ENCODE measurements at regions not wholly inside any gene's neighbourhood (a gene's known extent, or its start where the extent isn't known, plus 50 kb on each side); places are given as distances from the start of the nearest gene placed in this dataset.

- no peak for DNase-seq (ENCODE audit: low read depth in 2 of 3, low spot score in 1 of 3)
Measured at GRCh38 chr6:159444056-159444760, 248.8 kb downstream of the SOD2 start.

GRCh38 chr6:159443417-159443920 lies 249.6 kb downstream of the SOD2 start:
- DNase-seq (ENCODE audit: low read depth in 2 of 3, low spot score in 1 of 3): no peak

GRCh38 chr6:159441704-159441981 lies 251.4 kb downstream of the SOD2 start:
- DNase-seq (ENCODE audit: low read depth in 2 of 3, low spot score in 1 of 3): no peak

- no peak for DNase-seq (ENCODE audit: low read depth in 2 of 3, low spot score in 1 of 3)
Measured at GRCh38 chr6:159440911-159441703, 251.9 kb downstream of the SOD2 start.

GRCh38 chr6:159440349-159440748 lies 252.7 kb downstream of the SOD2 start:
- no peak for DNase-seq (ENCODE audit: low read depth in 2 of 3, low spot score in 1 of 3)

- DNase-seq (ENCODE audit: low read depth in 2 of 3, low spot score in 1 of 3): no peak
Measured at GRCh38 chr6:159439651-159440050, 253.4 kb downstream of the SOD2 start.

GRCh38 chr6:159438106-159438505 lies 254.9 kb downstream of the SOD2 start:
- DNase-seq (ENCODE audit: low read depth in 2 of 3, low spot score in 1 of 3): no peak

- no peak for DNase-seq (ENCODE audit: low read depth in 2 of 3, low spot score in 1 of 3)
Measured at GRCh38 chr6:159436581-159436980, 256.5 kb downstream of the SOD2 start.

- no peak for DNase-seq (ENCODE audit: low read depth in 2 of 3, low spot score in 1 of 3)
Measured at GRCh38 chr6:159435701-159436100, 257.3 kb downstream of the SOD2 start.

- DNase-seq (ENCODE audit: low read depth in 2 of 3, low spot score in 1 of 3): no peak
Measured at GRCh38 chr6:159434410-159434809, 258.6 kb downstream of the SOD2 start.

- no peak for DNase-seq (ENCODE audit: low read depth in 2 of 3, low spot score in 1 of 3)
Measured at GRCh38 chr6:159433550-159433949, 259.5 kb downstream of the SOD2 start.

- no peak for DNase-seq (ENCODE audit: low read depth in 2 of 3, low spot score in 1 of 3)
Measured at GRCh38 chr6:159431750-159432149, 261.3 kb downstream of the SOD2 start.

GRCh38 chr6:159430323-159430722 lies 261.1 kb downstream of the FNDC1 start:
- no peak for DNase-seq (ENCODE audit: low read depth in 2 of 3, low spot score in 1 of 3)

- no peak for DNase-seq (ENCODE audit: low read depth in 2 of 3, low spot score in 1 of 3)
Measured at GRCh38 chr6:159429433-159429832, 260.2 kb downstream of the FNDC1 start.

- DNase-seq (ENCODE audit: low read depth in 2 of 3, low spot score in 1 of 3): no peak
Measured at GRCh38 chr6:159427771-159428170, 258.6 kb downstream of the FNDC1 start.

- no peak for DNase-seq (ENCODE audit: low read depth in 2 of 3, low spot score in 1 of 3)
Measured at GRCh38 chr6:159427335-159427734, 258.1 kb downstream of the FNDC1 start.

GRCh38 chr6:159425421-159425820 lies 256.2 kb downstream of the FNDC1 start:
- DNase-seq (ENCODE audit: low read depth in 2 of 3, low spot score in 1 of 3): no peak

GRCh38 chr6:159422041-159422984 lies 253.1 kb downstream of the FNDC1 start:
- DNase-seq (ENCODE audit: low read depth in 2 of 3, low spot score in 1 of 3): no peak

GRCh38 chr6:159421586-159421985 lies 252.4 kb downstream of the FNDC1 start:
- no peak for DNase-seq (ENCODE audit: low read depth in 2 of 3, low spot score in 1 of 3)

- DNase-seq (ENCODE audit: low read depth in 2 of 3, low spot score in 1 of 3): no peak
Measured at GRCh38 chr6:159418997-159419396, 249.8 kb downstream of the FNDC1 start.

GRCh38 chr6:159416891-159417560 lies 247.8 kb downstream of the FNDC1 start:
- no peak for DNase-seq (ENCODE audit: low read depth in 2 of 3, low spot score in 1 of 3)
